GM12892 (cell line): ENCODE measurements at regions not wholly inside any gene's neighbourhood (a gene's known extent, or its start where the extent isn't known, plus 50 kb on each side); places are given as distances from the start of the nearest gene placed in this dataset.

Source experiments
- POLR2A ChIP-seq: IDR thresholded peaks from 2 replicates; pipeline ENCODE4 v1.6.1; 2011; ENCODE audit warnings: low read depth, low read length, control low read depth
- TAF1 ChIP-seq: IDR thresholded peaks from 2 replicates; pipeline ENCODE4 v1.6.1; 2011; ENCODE audit warnings: low read depth, mild to moderate bottlenecking, control low read depth, low read length, borderline replicate concordance

DNA sequence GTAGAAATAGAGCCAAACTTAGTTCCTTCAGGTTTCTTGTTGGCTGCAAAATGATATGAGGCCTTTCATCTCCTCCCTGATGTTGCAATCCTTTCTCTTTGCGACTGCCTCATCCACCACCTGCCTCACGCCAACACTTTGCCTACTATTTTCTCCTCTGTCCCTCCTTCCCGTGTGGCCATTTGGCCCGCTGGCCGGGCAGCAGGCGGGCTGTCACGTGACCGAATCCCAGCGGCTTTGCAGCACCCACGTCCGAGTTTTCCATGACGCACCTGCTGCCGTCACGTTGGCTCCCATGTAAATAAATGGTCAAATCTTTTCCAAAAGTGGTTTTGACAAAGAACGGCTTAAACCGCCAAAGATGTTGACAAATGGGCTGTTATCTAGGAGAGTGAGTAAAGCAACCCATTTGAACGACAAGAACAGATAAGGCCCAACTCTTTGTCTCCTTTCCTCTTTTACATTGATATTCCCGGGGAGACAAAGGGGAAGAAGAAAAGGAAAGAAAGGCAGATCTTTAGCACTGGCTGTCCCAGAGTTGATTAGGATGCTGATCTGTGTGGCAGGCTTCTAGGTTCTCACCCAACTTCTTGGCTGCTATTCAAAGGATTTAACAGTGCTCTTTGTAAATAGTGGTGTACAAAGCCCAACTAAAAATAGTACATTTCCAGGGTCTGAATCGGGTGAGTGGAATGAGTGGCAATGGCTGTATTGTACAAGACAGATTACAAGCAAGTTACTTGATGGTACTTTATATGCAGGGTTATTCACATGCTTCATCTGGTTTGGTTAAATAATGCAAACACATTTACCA, 174.2 kb upstream of the JADE1 start:
- TF ChIP-seq TAF1 = no peak
- TF ChIP-seq POLR2A = no peak
